GM13976 (cell line): ENCODE measurements at regions not wholly inside any gene's neighbourhood (a gene's known extent, or its start where the extent isn't known, plus 50 kb on each side); places are given as distances from the start of the nearest gene placed in this dataset.

Experiments used
- DNase-seq: peaks from one replicate; pipeline ENCODE4 v3.0.0; 2012; ENCODE audit warnings: low spot score
- CTCF ChIP-seq: IDR thresholded peaks from 2 replicates; pipeline ENCODE4 v1.5.1; 2012; ENCODE audit warnings: borderline replicate concordance, mild to moderate bottlenecking; ENCODE audit not compliant: insufficient read depth; ENCODE audit errors: extremely low read depth, missing control alignments, control extremely low read depth
- in situ Hi-C: fragments of 300-500 bp; cut with MboI; formaldehyde crosslinking; loops from one replicate; pipeline ENCODE4 v1.12.0; 2022; ENCODE audit warnings: low sequenced_read_pairs, mixed read lengths, inconsistent platforms; ENCODE audit not compliant: unreplicated experiment

DNA sequence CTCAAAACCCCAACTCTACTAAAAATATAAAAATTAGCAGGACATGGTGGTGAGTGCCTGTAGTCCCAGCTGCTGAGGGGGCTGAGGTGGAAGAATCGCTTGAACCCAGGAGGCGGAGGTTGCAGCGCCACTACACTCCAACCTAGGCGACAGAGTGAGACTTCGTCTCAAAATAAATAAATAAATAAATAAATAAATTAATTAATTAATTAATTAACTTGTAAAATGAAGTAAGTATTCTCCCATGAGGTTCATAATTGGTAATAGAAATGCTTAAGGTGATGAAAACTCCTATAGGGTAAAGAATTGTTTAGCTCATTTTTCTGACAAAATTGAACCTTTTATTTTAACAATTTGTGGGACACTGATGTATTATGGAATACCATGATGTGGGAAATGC is 230.8 kb downstream of the TMEM182 start:
- DNase-seq, result no peak
- no peak for TF ChIP-seq CTCF
- in situ Hi-C loops, result no loop called here

GRCh38 chr2:102999958-103000357 is 238.1 kb downstream of the TMEM182 start:
- in situ Hi-C loops, result no loop called here

GRCh38 chr2:103002954-103003353 is 241.1 kb downstream of the TMEM182 start:
- in situ Hi-C loops, result no loop called here
- no peak for TF ChIP-seq CTCF
- DNase-seq, result no peak

More at GRCh38 chr2:102999958-103000357, 238.1 kb downstream of the TMEM182 start:
- no peak for DNase-seq
- TF ChIP-seq CTCF, result no peak

DNA sequence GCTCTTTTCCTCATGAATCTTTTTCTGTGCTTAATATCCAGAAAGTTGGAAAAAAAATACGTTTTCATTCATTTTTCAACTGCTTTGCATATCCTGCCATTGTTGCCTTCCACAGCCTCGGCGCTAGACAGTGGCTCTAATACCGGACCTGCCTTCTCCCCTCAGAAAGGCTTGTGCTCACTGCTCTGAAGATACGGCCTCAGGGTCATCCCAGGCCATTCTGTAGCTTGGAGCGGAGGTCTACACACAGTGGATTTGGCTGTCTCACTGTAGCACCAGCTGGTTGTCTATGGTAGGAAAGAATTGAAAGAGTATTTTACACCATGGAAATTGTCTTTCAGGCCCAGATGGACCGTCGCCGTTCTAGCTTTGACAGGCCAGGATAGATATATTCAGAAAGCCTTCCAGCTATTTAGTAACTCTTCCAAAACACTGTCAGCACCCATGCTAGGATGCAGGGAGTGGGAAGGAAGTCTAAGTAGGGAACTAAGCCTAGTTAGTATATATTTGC is 242.0 kb downstream of the TMEM182 start:
- in situ Hi-C loops, result no loop called here
- no peak for DNase-seq
- no peak for TF ChIP-seq CTCF

- in situ Hi-C loops, result no loop called here
- DNase-seq, result no peak
- no peak for TF ChIP-seq CTCF
Measured at GRCh38 chr2:103004426-103004942, 242.7 kb downstream of the TMEM182 start.

GRCh38 chr2:103005393-103005792 is 243.6 kb downstream of the TMEM182 start:
- in situ Hi-C loops, result no loop called here
- no peak for DNase-seq
- TF ChIP-seq CTCF, result no peak
